ENCODE measurements at regions not wholly inside any gene's neighbourhood (a gene's known extent, or its start where the extent isn't known, plus 50 kb on each side); places are given as distances from the start of the nearest gene placed in this dataset.

GRCh38 chr5:148897842-148898241 is 71.4 kb downstream of the ADRB2 start:
- no peak for DNase-seq (ENCODE audit: low spot score in 2 of 2)
- no peak for TF ChIP-seq POLR2AphosphoS5 (IDR thresholded peaks at IDR 0.05)
- no peak for TF ChIP-seq POLR2A (IDR thresholded peaks at IDR 0.05)
- TF ChIP-seq, protein P1, sequence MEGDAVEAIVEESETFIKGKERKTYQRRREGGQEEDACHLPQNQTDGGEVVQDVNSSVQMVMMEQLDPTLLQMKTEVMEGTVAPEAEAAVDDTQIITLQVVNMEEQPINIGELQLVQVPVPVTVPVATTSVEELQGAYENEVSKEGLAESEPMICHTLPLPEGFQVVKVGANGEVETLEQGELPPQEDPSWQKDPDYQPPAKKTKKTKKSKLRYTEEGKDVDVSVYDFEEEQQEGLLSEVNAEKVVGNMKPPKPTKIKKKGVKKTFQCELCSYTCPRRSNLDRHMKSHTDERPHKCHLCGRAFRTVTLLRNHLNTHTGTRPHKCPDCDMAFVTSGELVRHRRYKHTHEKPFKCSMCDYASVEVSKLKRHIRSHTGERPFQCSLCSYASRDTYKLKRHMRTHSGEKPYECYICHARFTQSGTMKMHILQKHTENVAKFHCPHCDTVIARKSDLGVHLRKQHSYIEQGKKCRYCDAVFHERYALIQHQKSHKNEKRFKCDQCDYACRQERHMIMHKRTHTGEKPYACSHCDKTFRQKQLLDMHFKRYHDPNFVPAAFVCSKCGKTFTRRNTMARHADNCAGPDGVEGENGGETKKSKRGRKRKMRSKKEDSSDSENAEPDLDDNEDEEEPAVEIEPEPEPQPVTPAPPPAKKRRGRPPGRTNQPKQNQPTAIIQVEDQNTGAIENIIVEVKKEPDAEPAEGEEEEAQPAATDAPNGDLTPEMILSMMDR (IDR thresholded peaks at IDR 0.05) = no peak
- no peak overlapping the region for H3K27ac ChIP-seq
- H3K4me3 ChIP-seq = no peak overlapping the region
- intact Hi-C loops (cut with DNase I; ENCODE audit: low total_unique reads) = no loop called here
- no peaks in the 10 kb centered on the region for H3K4me1 ChIP-seq
- no peaks in the 10 kb centered on the region for H3K36me3 ChIP-seq
- peaks cover 0 to 4% of the 10 kb centered on the region in 2 donors for H3K9me3 ChIP-seq
- H3K27me3 ChIP-seq = no peaks in the 10 kb centered on the region

DNA sequence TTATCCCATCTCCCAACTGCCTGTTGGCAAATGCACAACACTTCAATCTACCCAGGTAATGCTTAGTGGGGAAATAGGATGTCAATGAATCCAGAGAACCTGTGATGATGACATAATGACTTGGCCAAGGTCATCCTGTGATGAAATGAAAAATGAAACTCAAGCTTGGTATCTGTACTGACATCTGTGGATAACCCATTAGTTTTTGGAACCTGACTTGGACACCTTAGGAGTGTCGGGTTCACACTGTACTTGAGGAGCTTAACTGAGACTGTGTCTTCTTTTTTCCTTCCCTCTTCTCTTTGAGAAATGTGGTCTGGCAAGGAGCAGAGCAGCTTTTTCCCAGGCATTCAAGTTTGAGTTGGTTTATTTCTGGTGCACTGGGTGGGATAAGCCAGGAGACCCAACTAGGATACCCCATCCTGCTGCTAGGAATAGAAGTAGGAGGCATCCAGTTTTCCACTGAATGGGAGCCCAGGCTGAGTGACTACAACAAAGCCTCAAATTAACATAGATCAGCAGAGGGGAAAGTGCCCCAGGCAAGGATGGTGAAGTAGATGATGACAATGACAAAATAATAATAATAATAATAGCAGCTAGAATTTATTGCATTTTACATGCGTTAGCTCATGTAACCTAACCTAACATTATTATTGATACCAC is 72.1 kb downstream of the ADRB2 start:
- DNase-seq (ENCODE audit: low spot score in 2 of 2) = no peak
- no peaks in the 10 kb centered on the region for H3K36me3 ChIP-seq
- peaks cover 0 to 4% of the 10 kb centered on the region in 2 donors for H3K9me3 ChIP-seq
- H3K27me3 ChIP-seq = no peaks in the 10 kb centered on the region
- intact Hi-C loops (cut with DNase I; ENCODE audit: low total_unique reads) = no loop called here
- no peak for TF ChIP-seq POLR2AphosphoS5 (IDR thresholded peaks at IDR 0.05)
- no peak for TF ChIP-seq POLR2A (IDR thresholded peaks at IDR 0.05)
- TF ChIP-seq, protein P1 (IDR thresholded peaks at IDR 0.05) = no peak
- no peak overlapping the region for H3K27ac ChIP-seq
- no peak overlapping the region for H3K4me3 ChIP-seq
- no peaks in the 10 kb centered on the region for H3K4me1 ChIP-seq

GRCh38 chr5:148899993-148900392 is 73.6 kb downstream of the ADRB2 start:
- Histone ChIP-seq H3K36me3 (no peaks in the 10 kb centered on the region), H3K27me3 (no peaks in the 10 kb centered on the region), H3K27ac (no peak overlapping the region), H3K9me3 (no peaks in the 10 kb centered on the region), H3K4me1 (peaks cover 0 to 6% of the 10 kb centered on the region in 2 donors), H3K4me3 (no peak overlapping the region)
- DNase-seq (ENCODE audit: low spot score in 2 of 2) = peak in 1 of 2 donors; percentile 83
- intact Hi-C loops (cut with DNase I; ENCODE audit: low total_unique reads) = no loop called here
- TF ChIP-seq POLR2AphosphoS5 (IDR thresholded peaks at IDR 0.05) = peak in 1 of 3 donors; percentile 57
- TF ChIP-seq POLR2A (IDR thresholded peaks at IDR 0.05) = no peak
- TF ChIP-seq, protein P1 (IDR thresholded peaks at IDR 0.05) = no peak

DNA sequence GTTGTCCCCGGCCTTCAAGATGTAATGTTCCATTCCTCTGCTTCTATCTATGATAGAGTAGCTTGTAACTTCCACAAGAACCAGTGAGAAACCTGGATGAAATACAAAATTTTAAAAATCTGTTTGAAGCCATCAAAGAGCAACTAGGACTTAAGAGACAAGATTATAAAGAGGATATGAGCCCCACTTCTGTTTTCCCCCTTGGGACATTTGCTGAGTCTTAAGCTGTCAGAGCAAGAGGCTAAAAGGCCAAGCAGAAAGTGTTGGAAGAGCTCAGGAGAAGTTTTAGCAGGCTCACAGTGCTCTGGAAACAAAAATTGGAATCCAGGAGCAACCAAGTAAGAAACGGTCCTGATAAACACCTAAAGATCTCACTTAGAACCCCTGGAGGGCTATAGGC is 76.1 kb downstream of the ADRB2 start:
- H3K4me3 ChIP-seq = no peak overlapping the region
- H3K27me3 ChIP-seq = no peaks in the 10 kb centered on the region
- H3K27ac ChIP-seq = no peak overlapping the region
- intact Hi-C loops (cut with DNase I; ENCODE audit: low total_unique reads) = no loop called here
- no peak for DNase-seq (ENCODE audit: low spot score in 2 of 2)
- no peaks in the 10 kb centered on the region for H3K36me3 ChIP-seq
- H3K4me1 ChIP-seq = peaks cover 0 to 6% of the 10 kb centered on the region in 2 donors
- no peaks in the 10 kb centered on the region for H3K9me3 ChIP-seq
- TF ChIP-seq POLR2AphosphoS5 (IDR thresholded peaks at IDR 0.05) = no peak

GRCh38 chr5:148903587-148903986 is 77.2 kb downstream of the ADRB2 start:
- TF ChIP-seq, protein P1 (IDR thresholded peaks at IDR 0.05) = no peak
- no peak for TF ChIP-seq POLR2AphosphoS5 (IDR thresholded peaks at IDR 0.05)
- no peak for TF ChIP-seq POLR2A (IDR thresholded peaks at IDR 0.05)
- intact Hi-C loops (cut with DNase I; ENCODE audit: low total_unique reads) = no loop called here
- H3K4me3 ChIP-seq = no peak overlapping the region
- H3K36me3 ChIP-seq = no peaks in the 10 kb centered on the region
- H3K9me3 ChIP-seq = no peaks in the 10 kb centered on the region
- H3K4me1 ChIP-seq = peaks cover 0 to 6% of the 10 kb centered on the region in 2 donors
- H3K27ac ChIP-seq = peak overlapping the region in 1 of 2 donors; percentile 79
- DNase-seq (ENCODE audit: low spot score in 2 of 2) = no peak
- no peaks in the 10 kb centered on the region for H3K27me3 ChIP-seq
